HCT116 (cell line): ENCODE measurements at regions not wholly inside any gene's neighbourhood (a gene's known extent, or its start where the extent isn't known, plus 50 kb on each side); places are given as distances from the start of the nearest gene placed in this dataset.

ENCODE experiments used
- ATAC-seq: fragments of 200-7000 bp; cut with Tn5 transposase; 2 replicates; pipeline ENCODE4 v1.9.1; 2020; ENCODE audit warnings: mild to moderate bottlenecking, moderate library complexity
- BruUV-seq: library from RNA; stranded (reverse); fragments of 400-500 nt; replicated peaks from 2 replicates; lab custom pipeline; 2021; lab: Mats Ljungman, UMichigan
- CTCF ChIA-PET: fragments of 300-600 bp; sonication (Branson Sonifier 250); formaldehyde crosslinking; loops from one replicate; lab custom pipeline; 2021; ENCODE audit warnings: antibody characterized with exemption; lab: Charles Lee
- POLR2A ChIA-PET: fragments of 300-600, 350-600 bp; sonication (Branson Sonifier 250); formaldehyde crosslinking; loops from one replicate; lab custom pipeline; 2021; ENCODE audit warnings: antibody characterized with exemption; lab: Charles Lee
- RAD21 ChIA-PET, 2 experiments: fragments of 300-600 bp; sonication (Branson Sonifier 250); formaldehyde crosslinking; loops; one replicate each; lab custom pipeline; 2023; ENCODE audit warnings: low total read pairs in 2 of 2; ENCODE audit not compliant: uncharacterized antibody in 2 of 2, unreplicated experiment in 2 of 2, low non-redundant PET in 1 of 2; lab: Charles Lee
- DNase-seq: peaks from one replicate; pipeline ENCODE4 v3.0.0-alpha.2; 2010; ENCODE audit warnings: low read depth, low spot score
- H2AFZ ChIP-seq: fragments of 200-600 bp; shearing (Covaris generic), sonication (generic); 2 replicates; pipeline ENCODE4 v1.6.1; 2017; ENCODE audit warnings: low read depth, mixed run types, mixed read lengths, antibody characterized with exemption, low read length; ENCODE audit not compliant: poor library complexity, severe bottlenecking
- H3K27ac ChIP-seq: 2 replicates; pipeline ENCODE4 v1.5.1; 2012; ENCODE audit warnings: low read depth, low read length
- H3K27me3 ChIP-seq: fragments of 200-600 bp; sonication (generic); 2 replicates; pipeline ENCODE4 v1.6.1; 2016; ENCODE audit warnings: mixed run types, low read length, mixed read lengths; ENCODE audit not compliant: insufficient read depth
- H3K36me3 ChIP-seq, 2 experiments: fragments of 200-500 bp in 1 of 2; fragments of 200-600 bp in 1 of 2; sonication (Bioruptor generic) in 1 of 2; sonication (generic) in 1 of 2; 2 replicates each; pipeline versions ENCODE4 v1.5.1 to v1.6.1; 2014 to 2016; ENCODE audit warnings: low read length in 2 of 2, inconsistent platforms in 1 of 2, mixed read lengths in 1 of 2, mixed run types in 1 of 2; ENCODE audit not compliant: insufficient read depth in 2 of 2, control insufficient read depth in 1 of 2
- H3K4me1 ChIP-seq, 2 experiments: fragments of 200-600 bp in 1 of 2; sonication (generic) in 1 of 2; 2 replicates each; pipeline versions ENCODE4 v1.5.1 to v1.6.1; 2012 to 2017; ENCODE audit warnings: low read length in 2 of 2, inconsistent platforms in 1 of 2, mild to moderate bottlenecking in 1 of 2, mixed read lengths in 1 of 2, mixed run types in 1 of 2, moderate library complexity in 1 of 2; ENCODE audit not compliant: insufficient read depth in 2 of 2, control insufficient read depth in 1 of 2
- H3K4me2 ChIP-seq: fragments of 200-600 bp; sonication (generic); 2 replicates; pipeline ENCODE4 v1.6.1; 2017; ENCODE audit warnings: mixed run types, low read length, mixed read lengths
- H3K4me3 ChIP-seq, 2 experiments: fragments of 200-600 bp in 1 of 2; sonication (generic) in 1 of 2; replicated peaks in 1 of 2; 2 replicates each; pipeline ENCODE4 v1.5.1; 2011 to 2016; ENCODE audit warnings: low read length in 2 of 2, control low read depth in 1 of 2, low read depth in 1 of 2, mild to moderate bottlenecking in 1 of 2, mixed read lengths in 1 of 2, mixed run types in 1 of 2
- H3K79me2 ChIP-seq: fragments of 200-600 bp; sonication (generic); 2 replicates; pipeline ENCODE4 v1.6.1; 2017; ENCODE audit warnings: mild to moderate bottlenecking, mixed run types, low read length, moderate library complexity, mixed read lengths; ENCODE audit not compliant: insufficient read depth
- H3K9ac ChIP-seq: fragments of 200-600 bp; sonication (generic); 2 replicates; pipeline ENCODE4 v1.6.1; 2016; ENCODE audit warnings: low read length, mixed read lengths
- H3K9me2 ChIP-seq: fragments of 200-600 bp; sonication (generic), shearing (Covaris generic); 2 replicates; pipeline ENCODE4 v1.6.1; 2017; ENCODE audit warnings: mixed run types, mild to moderate bottlenecking, moderate library complexity; ENCODE audit not compliant: insufficient read depth
- H3K9me3 ChIP-seq, 2 experiments: fragments of 200-500 bp in 1 of 2; fragments of 200-600 bp in 1 of 2; sonication (Bioruptor generic) in 1 of 2; sonication (generic) in 1 of 2; 2 replicates each; pipeline ENCODE4 v1.6.1; 2014 to 2017; ENCODE audit warnings: low read length in 2 of 2, mixed read lengths in 2 of 2, inconsistent platforms in 1 of 2, low read depth in 1 of 2, mild to moderate bottlenecking in 1 of 2, mixed run types in 1 of 2, moderate library complexity in 1 of 2; ENCODE audit not compliant: control insufficient read depth in 1 of 2, insufficient read depth in 1 of 2
- H4K20me1 ChIP-seq: fragments of 200-600 bp; sonication (generic), shearing (Covaris generic); 2 replicates; pipeline ENCODE4 v1.6.1; 2017; ENCODE audit warnings: mixed run types, mild to moderate bottlenecking, moderate library complexity; ENCODE audit not compliant: insufficient read depth
- CEBPB ChIP-seq: IDR thresholded peaks from 2 replicates; pipeline ENCODE4 v1.6.1; 2012; ENCODE audit warnings: low read depth
- EGR1 ChIP-seq: IDR thresholded peaks from 2 replicates; pipeline ENCODE4 v1.6.1; 2012; ENCODE audit warnings: low read depth
- EZH2 ChIP-seq: fragments of 200-600 bp; sonication (generic); IDR thresholded peaks from 2 replicates; pipeline ENCODE4 v1.6.1; 2017; ENCODE audit warnings: antibody characterized with exemption, mixed run types
- EZH2phosphoT487 ChIP-seq: fragments of 200-600 bp; IDR thresholded peaks from 2 replicates; pipeline ENCODE4 v1.6.1; 2018; ENCODE audit warnings: antibody characterized with exemption, borderline replicate concordance
- FOSL1 ChIP-seq: IDR thresholded peaks from 2 replicates; pipeline ENCODE4 v1.6.1; 2012; ENCODE audit warnings: low read depth
- JUND ChIP-seq: IDR thresholded peaks from 2 replicates; pipeline ENCODE4 v1.6.1; 2012
- POLR2A ChIP-seq: IDR thresholded peaks from 2 replicates; pipeline ENCODE4 v1.7.0; 2011; ENCODE audit warnings: borderline replicate concordance; ENCODE audit not compliant: insufficient read depth, insufficient read length; ENCODE audit errors: extremely low read depth
- RAD21 ChIP-seq: IDR thresholded peaks from 2 replicates; pipeline ENCODE4 v1.6.1; 2012; ENCODE audit warnings: low read depth, mild to moderate bottlenecking
- SIN3A ChIP-seq: IDR thresholded peaks from 2 replicates; pipeline ENCODE4 v1.6.1; 2012; ENCODE audit warnings: low read depth
- SP1 ChIP-seq: IDR thresholded peaks from 2 replicates; pipeline ENCODE4 v1.6.1; 2012; ENCODE audit warnings: low read depth
- SRF ChIP-seq: IDR thresholded peaks from 2 replicates; pipeline ENCODE4 v1.6.1; 2012; ENCODE audit warnings: low read depth
- TCF7L2 ChIP-seq: IDR thresholded peaks from 2 replicates; pipeline ENCODE4 v1.7.0; 2011; ENCODE audit warnings: borderline replicate concordance, inconsistent platforms; ENCODE audit not compliant: insufficient read depth, insufficient read length; ENCODE audit errors: extremely low read depth
- YY1 ChIP-seq: IDR thresholded peaks from 2 replicates; pipeline ENCODE4 v1.6.1; 2011; ENCODE audit warnings: low read length, low read depth, moderate library complexity, mild to moderate bottlenecking; ENCODE audit not compliant: insufficient replicate concordance; ENCODE audit errors: extremely low read depth
- ZFX ChIP-seq: fragments of 450-650 bp; IDR thresholded peaks from 2 replicates; pipeline ENCODE4 v1.6.1; 2017
- ZNF274 ChIP-seq: fragments of 200-500 bp; sonication (Bioruptor generic); IDR thresholded peaks from 2 replicates; pipeline ENCODE4 v1.6.1; 2014; ENCODE audit warnings: mild to moderate bottlenecking, low read depth, low read length, inconsistent platforms
- intact Hi-C: fragments of 100-400 bp; cut with micrococcal nuclease; formaldehyde crosslinking; loops from 2 replicates; pipeline ENCODE4 v1.10.0; 2022
- TF ChIP-seq, protein P1 (sequence below): IDR thresholded peaks from 2 replicates; pipeline ENCODE4 v1.6.1; 2012; ENCODE audit warnings: low read depth
- TF ChIP-seq, protein P2 (sequence below): IDR thresholded peaks from 2 replicates; pipeline ENCODE4 v1.6.1; 2012
- TF ChIP-seq, protein P3 (sequence below): IDR thresholded peaks from 2 replicates; pipeline ENCODE4 v1.6.1; 2011; ENCODE audit warnings: mild to moderate bottlenecking, low read length, moderate library complexity; ENCODE audit not compliant: insufficient replicate concordance; ENCODE audit errors: extremely low read depth
- TF ChIP-seq, protein P4 (sequence below): IDR thresholded peaks from 2 replicates; pipeline ENCODE4 v1.6.1; 2012
- TF ChIP-seq, protein P5 (sequence below), 3 experiments: fragments of 200-600 bp in 1 of 3; sonication (generic) in 1 of 3; IDR thresholded peaks in 2 of 3; conservative IDR thresholded peaks in 1 of 3; 2 replicates each; pipeline ENCODE4 v1.5.1; 2012 to 2017; ENCODE audit warnings: low read depth in 2 of 3, low read length in 2 of 3, antibody characterized with exemption in 1 of 3, borderline replicate concordance in 1 of 3, control low read depth in 1 of 3, mild to moderate bottlenecking in 1 of 3, mixed read lengths in 1 of 3, mixed run types in 1 of 3, moderate library complexity in 1 of 3; ENCODE audit not compliant: insufficient read depth in 1 of 3

DNA sequence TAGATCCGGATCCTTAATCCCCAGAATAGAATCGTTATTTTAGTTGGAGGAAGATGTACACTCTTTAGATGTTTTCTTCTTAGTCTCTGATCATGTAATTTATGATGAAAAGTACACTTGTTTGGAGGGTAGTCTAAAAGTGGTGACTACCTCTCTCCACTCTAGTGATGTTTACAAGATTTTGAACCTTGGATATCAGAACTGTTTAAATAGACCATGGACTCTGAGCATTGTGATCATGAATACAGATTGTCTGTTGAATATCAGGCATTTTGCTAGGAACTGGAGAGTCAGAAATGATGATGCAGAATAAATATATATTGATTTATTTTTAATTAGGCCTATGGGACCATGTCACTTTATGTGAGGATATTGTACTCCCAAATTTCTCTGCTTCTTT lies 706.3 kb upstream of the WWC1 start:
- no TSS peak for BruUV-seq
- Histone ChIP-seq H2AFZ (no peak overlapping the region), H3K79me2 (no peaks in the 10 kb centered on the region), H3K27me3 (peaks cover 2% of the 10 kb centered on the region), H4K20me1 (no peaks in the 10 kb centered on the region), H3K9ac (no peak overlapping the region), H3K27ac (no peak overlapping the region), H3K9me2 (no peaks in the 10 kb centered on the region), H3K4me3 (no peak overlapping the region), H3K36me3 (no peaks in the 10 kb centered on the region)
- ChIA-PET RAD21 (no interaction called here), POLR2A (no interaction called here), CTCF (no interaction called here)
- no peak for DNase-seq
- ATAC-seq: no peak
- TF ChIP-seq, protein P1, sequence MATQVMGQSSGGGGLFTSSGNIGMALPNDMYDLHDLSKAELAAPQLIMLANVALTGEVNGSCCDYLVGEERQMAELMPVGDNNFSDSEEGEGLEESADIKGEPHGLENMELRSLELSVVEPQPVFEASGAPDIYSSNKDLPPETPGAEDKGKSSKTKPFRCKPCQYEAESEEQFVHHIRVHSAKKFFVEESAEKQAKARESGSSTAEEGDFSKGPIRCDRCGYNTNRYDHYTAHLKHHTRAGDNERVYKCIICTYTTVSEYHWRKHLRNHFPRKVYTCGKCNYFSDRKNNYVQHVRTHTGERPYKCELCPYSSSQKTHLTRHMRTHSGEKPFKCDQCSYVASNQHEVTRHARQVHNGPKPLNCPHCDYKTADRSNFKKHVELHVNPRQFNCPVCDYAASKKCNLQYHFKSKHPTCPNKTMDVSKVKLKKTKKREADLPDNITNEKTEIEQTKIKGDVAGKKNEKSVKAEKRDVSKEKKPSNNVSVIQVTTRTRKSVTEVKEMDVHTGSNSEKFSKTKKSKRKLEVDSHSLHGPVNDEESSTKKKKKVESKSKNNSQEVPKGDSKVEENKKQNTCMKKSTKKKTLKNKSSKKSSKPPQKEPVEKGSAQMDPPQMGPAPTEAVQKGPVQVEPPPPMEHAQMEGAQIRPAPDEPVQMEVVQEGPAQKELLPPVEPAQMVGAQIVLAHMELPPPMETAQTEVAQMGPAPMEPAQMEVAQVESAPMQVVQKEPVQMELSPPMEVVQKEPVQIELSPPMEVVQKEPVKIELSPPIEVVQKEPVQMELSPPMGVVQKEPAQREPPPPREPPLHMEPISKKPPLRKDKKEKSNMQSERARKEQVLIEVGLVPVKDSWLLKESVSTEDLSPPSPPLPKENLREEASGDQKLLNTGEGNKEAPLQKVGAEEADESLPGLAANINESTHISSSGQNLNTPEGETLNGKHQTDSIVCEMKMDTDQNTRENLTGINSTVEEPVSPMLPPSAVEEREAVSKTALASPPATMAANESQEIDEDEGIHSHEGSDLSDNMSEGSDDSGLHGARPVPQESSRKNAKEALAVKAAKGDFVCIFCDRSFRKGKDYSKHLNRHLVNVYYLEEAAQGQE: no peak
- TF ChIP-seq SRF: no peak
- TF ChIP-seq ZNF274: no peak
- no peak for TF ChIP-seq YY1
- TF ChIP-seq CEBPB: no peak
- TF ChIP-seq, protein P2, sequence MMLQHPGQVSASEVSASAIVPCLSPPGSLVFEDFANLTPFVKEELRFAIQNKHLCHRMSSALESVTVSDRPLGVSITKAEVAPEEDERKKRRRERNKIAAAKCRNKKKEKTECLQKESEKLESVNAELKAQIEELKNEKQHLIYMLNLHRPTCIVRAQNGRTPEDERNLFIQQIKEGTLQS: no peak
- TF ChIP-seq, protein P3, sequence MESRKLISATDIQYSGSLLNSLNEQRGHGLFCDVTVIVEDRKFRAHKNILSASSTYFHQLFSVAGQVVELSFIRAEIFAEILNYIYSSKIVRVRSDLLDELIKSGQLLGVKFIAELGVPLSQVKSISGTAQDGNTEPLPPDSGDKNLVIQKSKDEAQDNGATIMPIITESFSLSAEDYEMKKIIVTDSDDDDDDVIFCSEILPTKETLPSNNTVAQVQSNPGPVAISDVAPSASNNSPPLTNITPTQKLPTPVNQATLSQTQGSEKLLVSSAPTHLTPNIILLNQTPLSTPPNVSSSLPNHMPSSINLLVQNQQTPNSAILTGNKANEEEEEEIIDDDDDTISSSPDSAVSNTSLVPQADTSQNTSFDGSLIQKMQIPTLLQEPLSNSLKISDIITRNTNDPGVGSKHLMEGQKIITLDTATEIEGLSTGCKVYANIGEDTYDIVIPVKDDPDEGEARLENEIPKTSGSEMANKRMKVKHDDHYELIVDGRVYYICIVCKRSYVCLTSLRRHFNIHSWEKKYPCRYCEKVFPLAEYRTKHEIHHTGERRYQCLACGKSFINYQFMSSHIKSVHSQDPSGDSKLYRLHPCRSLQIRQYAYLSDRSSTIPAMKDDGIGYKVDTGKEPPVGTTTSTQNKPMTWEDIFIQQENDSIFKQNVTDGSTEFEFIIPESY: no peak
- no peak for TF ChIP-seq JUND
- TF ChIP-seq, protein P4, sequence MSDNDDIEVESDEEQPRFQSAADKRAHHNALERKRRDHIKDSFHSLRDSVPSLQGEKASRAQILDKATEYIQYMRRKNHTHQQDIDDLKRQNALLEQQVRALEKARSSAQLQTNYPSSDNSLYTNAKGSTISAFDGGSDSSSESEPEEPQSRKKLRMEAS: no peak
- no peak for TF ChIP-seq FOSL1
- TF ChIP-seq, protein P5, sequence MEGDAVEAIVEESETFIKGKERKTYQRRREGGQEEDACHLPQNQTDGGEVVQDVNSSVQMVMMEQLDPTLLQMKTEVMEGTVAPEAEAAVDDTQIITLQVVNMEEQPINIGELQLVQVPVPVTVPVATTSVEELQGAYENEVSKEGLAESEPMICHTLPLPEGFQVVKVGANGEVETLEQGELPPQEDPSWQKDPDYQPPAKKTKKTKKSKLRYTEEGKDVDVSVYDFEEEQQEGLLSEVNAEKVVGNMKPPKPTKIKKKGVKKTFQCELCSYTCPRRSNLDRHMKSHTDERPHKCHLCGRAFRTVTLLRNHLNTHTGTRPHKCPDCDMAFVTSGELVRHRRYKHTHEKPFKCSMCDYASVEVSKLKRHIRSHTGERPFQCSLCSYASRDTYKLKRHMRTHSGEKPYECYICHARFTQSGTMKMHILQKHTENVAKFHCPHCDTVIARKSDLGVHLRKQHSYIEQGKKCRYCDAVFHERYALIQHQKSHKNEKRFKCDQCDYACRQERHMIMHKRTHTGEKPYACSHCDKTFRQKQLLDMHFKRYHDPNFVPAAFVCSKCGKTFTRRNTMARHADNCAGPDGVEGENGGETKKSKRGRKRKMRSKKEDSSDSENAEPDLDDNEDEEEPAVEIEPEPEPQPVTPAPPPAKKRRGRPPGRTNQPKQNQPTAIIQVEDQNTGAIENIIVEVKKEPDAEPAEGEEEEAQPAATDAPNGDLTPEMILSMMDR (IDR thresholded peaks at IDR 0.05 in 2 of 3, conservative IDR thresholded peaks at IDR 0.05 in 1 of 3; ENCODE audit: borderline replicate concordance in 1 of 3, insufficient read depth in 1 of 3, low read depth in 2 of 3, low read length in 2 of 3): no peak
- no peak for TF ChIP-seq SIN3A
- no peak for TF ChIP-seq SP1
- no peak for TF ChIP-seq EZH2phosphoT487
- no peak for TF ChIP-seq RAD21
- no peak for TF ChIP-seq EGR1
- TF ChIP-seq ZFX: no peak
- no peak for TF ChIP-seq TCF7L2
- TF ChIP-seq POLR2A: no peak
- no peak for TF ChIP-seq EZH2
- TF ChIP-seq, all 23 proteins: peak for 0
- no peaks in the 10 kb centered on the region for H3K9me3 ChIP-seq
- H3K4me1 ChIP-seq: no peaks in the 10 kb centered on the region
- no peak overlapping the region for H3K4me2 ChIP-seq
- intact Hi-C loops: no loop called here
